ENCODE measurements at regions not wholly inside any gene's neighbourhood (a gene's known extent, or its start where the extent isn't known, plus 50 kb on each side); places are given as distances from the start of the nearest gene placed in this dataset.

- H3K9ac ChIP-seq (ENCODE audit: extremely low read depth, low read length, poor library complexity, severe bottlenecking): no peak overlapping the region
- no peak overlapping the region for H3K4me3 ChIP-seq (ENCODE audit: low read length)
- no peaks in the 10 kb centered on the region for H3K9me3 ChIP-seq (ENCODE audit: control insufficient read depth, low read length)
- H3K36me3 ChIP-seq (ENCODE audit: control insufficient read depth, insufficient read depth, low read length): no peaks in the 10 kb centered on the region
- no peaks in the 10 kb centered on the region for H3K27me3 ChIP-seq (ENCODE audit: control insufficient read depth, insufficient read depth, low read length, poor library complexity, severe bottlenecking)
- 98 to 100% methylated on average over 1 of the region's 1 CpG for WGBS, 2 experiments (ENCODE audit: insufficient coverage in 1 of 2, insufficient read length in 1 of 2)
- H3K4me1 ChIP-seq (ENCODE audit: control insufficient read depth, insufficient read depth, low read length): peaks cover 4% of the 10 kb centered on the region
- no peak for TF ChIP-seq CTCF (conservative IDR thresholded peaks at IDR 0.05)
- no peaks in the 10 kb centered on the region for H3K36me3 Mint-ChIP-seq (ENCODE audit: low read depth)
- no peak for DNase-seq
- no peak overlapping the region for H3K27ac ChIP-seq (ENCODE audit: low read depth, low read length)
- H3K9me3 Mint-ChIP-seq: no peaks in the 10 kb centered on the region
- peaks cover 14% of the 10 kb centered on the region for H3K4me1 Mint-ChIP-seq
- no peak overlapping the region for H3K27ac Mint-ChIP-seq
- H3K4me3 Mint-ChIP-seq: no peak overlapping the region
- no peaks in the 10 kb centered on the region for H3K27me3 Mint-ChIP-seq (ENCODE audit: insufficient read depth)
Observed at GRCh38 chr3:89576417-89576816, 469.0 kb downstream of the EPHA3 start.

- Histone ChIP-seq H3K36me3 (ENCODE audit: control insufficient read depth, insufficient read depth, low read length) (no peaks in the 10 kb centered on the region), H3K27ac (ENCODE audit: low read depth, low read length) (no peak overlapping the region), H3K9ac (ENCODE audit: extremely low read depth, low read length, poor library complexity, severe bottlenecking) (no peak overlapping the region), H3K27me3 (ENCODE audit: control insufficient read depth, insufficient read depth, low read length, poor library complexity, severe bottlenecking) (no peaks in the 10 kb centered on the region), H3K9me3 (ENCODE audit: control insufficient read depth, low read length) (no peaks in the 10 kb centered on the region), H3K4me3 (ENCODE audit: low read length) (no peak overlapping the region), H3K4me1 (ENCODE audit: control insufficient read depth, insufficient read depth, low read length) (peaks cover 4% of the 10 kb centered on the region)
- Mint-ChIP-seq H3K36me3 (ENCODE audit: low read depth) (no peaks in the 10 kb centered on the region), H3K4me3 (no peak overlapping the region), H3K27ac (peak overlapping the region; percentile 56), H3K4me1 (peaks cover 14% of the 10 kb centered on the region), H3K9me3 (no peaks in the 10 kb centered on the region), H3K27me3 (ENCODE audit: insufficient read depth) (no peaks in the 10 kb centered on the region)
- 88% methylated on average over 6 to 8 of the region's 8 CpGs for WGBS, 2 experiments (ENCODE audit: insufficient coverage in 1 of 2, insufficient read length in 1 of 2)
- TF ChIP-seq CTCF (conservative IDR thresholded peaks at IDR 0.05): no peak
- DNase-seq: peak; percentile 60
Observed at GRCh38 chr3:89577637-89578530, 470.5 kb downstream of the EPHA3 start.

- Histone ChIP-seq H3K9ac (ENCODE audit: extremely low read depth, low read length, poor library complexity, severe bottlenecking) (no peak overlapping the region), H3K27ac (ENCODE audit: low read depth, low read length) (no peak overlapping the region), H3K36me3 (ENCODE audit: control insufficient read depth, insufficient read depth, low read length) (no peaks in the 10 kb centered on the region), H3K27me3 (ENCODE audit: control insufficient read depth, insufficient read depth, low read length, poor library complexity, severe bottlenecking) (no peaks in the 10 kb centered on the region), H3K4me3 (ENCODE audit: low read length) (no peak overlapping the region), H3K9me3 (ENCODE audit: control insufficient read depth, low read length) (no peaks in the 10 kb centered on the region), H3K4me1 (ENCODE audit: control insufficient read depth, insufficient read depth, low read length) (peaks cover 4% of the 10 kb centered on the region)
- no peaks in the 10 kb centered on the region for H3K9me3 Mint-ChIP-seq
- H3K4me1 Mint-ChIP-seq: peaks cover 19% of the 10 kb centered on the region
- H3K36me3 Mint-ChIP-seq (ENCODE audit: low read depth): no peaks in the 10 kb centered on the region
- DNase-seq: no peak
- 91% methylated on average over 3 of the region's 3 CpGs; no CpG with 5 or more reads in 1 of the 2 experiments for WGBS, 2 experiments (ENCODE audit: insufficient coverage in 1 of 2, insufficient read length in 1 of 2)
- H3K27ac Mint-ChIP-seq: no peak overlapping the region
- no peak for TF ChIP-seq CTCF (conservative IDR thresholded peaks at IDR 0.05)
- H3K27me3 Mint-ChIP-seq (ENCODE audit: insufficient read depth): no peaks in the 10 kb centered on the region
- no peak overlapping the region for H3K4me3 Mint-ChIP-seq
Observed at GRCh38 chr3:89580859-89581258, 473.4 kb downstream of the EPHA3 start.
